Lower leg skin (tissue), 3 donors: ENCODE measurements at regions not wholly inside any gene's neighbourhood (a gene's known extent, or its start where the extent isn't known, plus 50 kb on each side); places are given as distances from the start of the nearest gene placed in this dataset.

Experiments used
- POLR2A ChIP-seq, 2 donors: fragments of 450-650 bp; IDR thresholded peaks; one replicate each; pipeline ENCODE4 v1.6.1; 2016 to 2017; ENCODE audit warnings: antibody characterized with exemption in 2 of 2, mild to moderate bottlenecking in 1 of 2, moderate library complexity in 1 of 2
- TF ChIP-seq, protein P1 (sequence below), 3 donors: fragments of 450-650 bp; IDR thresholded peaks; one replicate each; pipeline ENCODE4 v1.5.1; 2016; ENCODE audit warnings: antibody characterized with exemption in 3 of 3, mild to moderate bottlenecking in 3 of 3, moderate library complexity in 2 of 3

- TF ChIP-seq, protein P1, sequence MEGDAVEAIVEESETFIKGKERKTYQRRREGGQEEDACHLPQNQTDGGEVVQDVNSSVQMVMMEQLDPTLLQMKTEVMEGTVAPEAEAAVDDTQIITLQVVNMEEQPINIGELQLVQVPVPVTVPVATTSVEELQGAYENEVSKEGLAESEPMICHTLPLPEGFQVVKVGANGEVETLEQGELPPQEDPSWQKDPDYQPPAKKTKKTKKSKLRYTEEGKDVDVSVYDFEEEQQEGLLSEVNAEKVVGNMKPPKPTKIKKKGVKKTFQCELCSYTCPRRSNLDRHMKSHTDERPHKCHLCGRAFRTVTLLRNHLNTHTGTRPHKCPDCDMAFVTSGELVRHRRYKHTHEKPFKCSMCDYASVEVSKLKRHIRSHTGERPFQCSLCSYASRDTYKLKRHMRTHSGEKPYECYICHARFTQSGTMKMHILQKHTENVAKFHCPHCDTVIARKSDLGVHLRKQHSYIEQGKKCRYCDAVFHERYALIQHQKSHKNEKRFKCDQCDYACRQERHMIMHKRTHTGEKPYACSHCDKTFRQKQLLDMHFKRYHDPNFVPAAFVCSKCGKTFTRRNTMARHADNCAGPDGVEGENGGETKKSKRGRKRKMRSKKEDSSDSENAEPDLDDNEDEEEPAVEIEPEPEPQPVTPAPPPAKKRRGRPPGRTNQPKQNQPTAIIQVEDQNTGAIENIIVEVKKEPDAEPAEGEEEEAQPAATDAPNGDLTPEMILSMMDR (IDR thresholded peaks at IDR 0.05) = no peak
- no peak for TF ChIP-seq POLR2A (IDR thresholded peaks at IDR 0.05)
Measured at GRCh38 chr6:153563001-153563400, 431.9 kb upstream of the RGS17 start.
